ACC112 (cell line): ENCODE measurements at regions not wholly inside any gene's neighbourhood (a gene's known extent, or its start where the extent isn't known, plus 50 kb on each side); places are given as distances from the start of the nearest gene placed in this dataset.
A peak's percentile ranks its signal among the peaks of the same experiment; 100 is the strongest.

Experiments
- H2AFZ ChIP-seq: fragments of 200-600 bp; sonication (generic); one replicate; pipeline ENCODE4 v1.6.0; 2017; ENCODE audit warnings: antibody characterized with exemption, low read length; ENCODE audit not compliant: unreplicated experiment
- H3K27ac ChIP-seq: fragments of 200-600 bp; sonication (generic); 2 replicates; pipeline ENCODE4 v1.5.1; 2014; ENCODE audit warnings: low read depth, mild to moderate bottlenecking, antibody characterized with exemption, low read length, moderate library complexity
- H3K27me3 ChIP-seq: fragments of 200-600 bp; sonication (generic); 2 replicates; pipeline ENCODE4 v1.6.1; 2014; ENCODE audit warnings: mild to moderate bottlenecking, antibody characterized with exemption, low read length, moderate library complexity, mixed read lengths; ENCODE audit not compliant: insufficient read depth
- H3K36me3 ChIP-seq: fragments of 200-600 bp; sonication (generic); 2 replicates; pipeline ENCODE4 v1.6.1; 2016; ENCODE audit warnings: mild to moderate bottlenecking, antibody characterized with exemption, low read length, moderate library complexity, mixed read lengths; ENCODE audit not compliant: insufficient read depth
- H3K4me1 ChIP-seq: fragments of 200-600 bp; sonication (generic); one replicate; pipeline ENCODE4 v1.6.1; 2016; ENCODE audit warnings: low read length, mixed read lengths; ENCODE audit not compliant: insufficient read depth, unreplicated experiment, control insufficient read depth
- H3K4me3 ChIP-seq: fragments of 200-600 bp; sonication (generic); 2 replicates; pipeline ENCODE4 v1.5.1; 2014; ENCODE audit warnings: mild to moderate bottlenecking, low read depth, low read length
- H3K79me2 ChIP-seq: fragments of 200-600 bp; sonication (generic); one replicate; pipeline ENCODE4 v1.6.0; 2016; ENCODE audit warnings: low read length; ENCODE audit not compliant: control insufficient read depth, unreplicated experiment, insufficient read depth

DNA sequence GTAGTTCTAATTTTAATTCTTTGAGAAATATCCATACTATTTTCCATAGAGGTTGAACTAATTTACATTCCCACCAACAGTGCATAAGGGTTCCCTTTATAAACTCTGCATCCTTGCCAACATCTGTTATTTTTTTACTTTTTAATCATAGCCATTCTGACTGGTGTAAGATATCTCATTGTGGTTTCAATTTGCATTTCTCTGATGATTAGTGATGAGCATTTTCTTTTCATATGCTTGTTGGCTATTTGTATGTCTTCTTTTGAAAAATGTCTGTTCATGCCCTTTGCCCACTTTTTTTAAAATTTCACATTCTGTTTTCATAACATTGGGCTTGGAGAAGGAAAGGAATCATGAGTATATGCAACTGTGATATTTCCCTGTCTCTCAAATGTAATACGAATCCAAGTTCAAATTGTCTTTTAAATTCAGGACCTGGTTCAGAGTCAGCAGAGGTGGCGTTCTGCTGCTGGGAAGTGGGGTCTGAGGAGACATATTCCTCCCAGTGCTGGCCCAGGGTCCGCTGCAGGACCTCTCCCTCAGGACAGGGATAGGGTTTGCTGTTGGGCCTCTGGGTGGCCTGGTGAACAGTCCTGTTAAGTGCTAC lies 81.2 kb upstream of the ETV6 start:
- Histone ChIP-seq H3K4me3 (no peak overlapping the region), H3K27ac (no peak overlapping the region), H3K27me3 (no peaks in the 10 kb centered on the region), H3K4me1 (no peaks in the 10 kb centered on the region), H2AFZ (no peak overlapping the region), H3K79me2 (no peaks in the 10 kb centered on the region), H3K36me3 (no peaks in the 10 kb centered on the region)

DNA sequence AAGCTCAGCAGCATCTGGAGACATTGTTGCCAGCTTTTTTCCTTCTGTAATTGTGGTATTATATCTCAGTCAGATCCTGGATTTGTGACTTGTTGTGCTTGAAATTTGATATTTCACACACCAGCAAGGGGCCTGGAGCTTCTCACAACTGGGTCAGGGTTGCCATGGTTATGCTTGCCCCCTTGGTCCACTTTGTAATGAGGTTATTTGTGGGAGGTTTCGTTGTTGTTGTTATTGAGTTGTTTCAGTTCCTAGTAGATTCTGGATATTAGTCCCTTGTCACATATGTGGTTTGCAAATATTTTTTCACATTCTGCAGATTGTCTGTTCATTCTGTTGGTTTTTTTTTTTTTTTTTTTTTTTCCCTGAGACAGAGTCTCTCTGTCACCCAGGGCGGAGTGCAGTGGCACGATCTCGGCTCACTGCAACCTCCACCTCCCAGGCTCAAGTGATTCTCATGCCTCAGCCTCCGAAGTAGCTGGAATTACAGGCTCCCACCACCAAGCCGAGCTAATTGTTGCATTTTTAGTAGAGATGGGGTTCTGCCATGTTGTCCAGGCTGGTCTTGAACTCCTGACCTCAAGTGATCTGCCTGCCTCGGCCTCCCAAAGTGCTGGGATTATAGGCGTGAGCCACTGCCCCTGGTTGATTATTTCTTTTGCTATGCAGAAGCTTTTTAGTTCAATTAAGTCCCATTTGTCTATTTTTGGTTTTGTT lies 80.6 kb upstream of the ETV6 start:
- no peaks in the 10 kb centered on the region for H3K4me1 ChIP-seq
- H3K36me3 ChIP-seq: no peaks in the 10 kb centered on the region
- H2AFZ ChIP-seq: no peak overlapping the region
- no peaks in the 10 kb centered on the region for H3K27me3 ChIP-seq
- H3K27ac ChIP-seq: no peak overlapping the region
- H3K79me2 ChIP-seq: no peaks in the 10 kb centered on the region
- H3K4me3 ChIP-seq: no peak overlapping the region

DNA sequence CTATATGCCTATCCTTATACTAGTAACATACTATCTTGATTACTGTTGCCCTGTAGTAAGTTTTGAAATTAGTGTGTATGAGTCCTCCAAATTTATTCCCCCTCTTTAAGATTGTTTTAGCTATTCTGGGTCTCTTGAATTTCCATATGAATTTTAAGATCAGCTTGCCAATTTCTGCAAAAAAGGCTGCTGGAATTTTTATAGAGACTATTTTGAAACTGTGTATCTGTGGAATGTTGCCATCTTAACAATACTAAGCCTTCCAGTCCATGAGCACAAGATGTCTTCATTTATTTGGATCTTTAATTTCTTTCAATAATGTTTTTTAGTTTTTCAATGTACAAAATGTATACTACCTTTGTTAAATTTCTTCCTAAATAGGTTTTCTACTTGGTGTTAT lies 79.8 kb upstream of the ETV6 start:
- H3K4me3 ChIP-seq: no peak overlapping the region
- no peaks in the 10 kb centered on the region for H3K4me1 ChIP-seq
- no peaks in the 10 kb centered on the region for H3K36me3 ChIP-seq
- H3K79me2 ChIP-seq: no peaks in the 10 kb centered on the region
- H2AFZ ChIP-seq: no peak overlapping the region
- H3K27me3 ChIP-seq: no peaks in the 10 kb centered on the region
- H3K27ac ChIP-seq: no peak overlapping the region

DNA sequence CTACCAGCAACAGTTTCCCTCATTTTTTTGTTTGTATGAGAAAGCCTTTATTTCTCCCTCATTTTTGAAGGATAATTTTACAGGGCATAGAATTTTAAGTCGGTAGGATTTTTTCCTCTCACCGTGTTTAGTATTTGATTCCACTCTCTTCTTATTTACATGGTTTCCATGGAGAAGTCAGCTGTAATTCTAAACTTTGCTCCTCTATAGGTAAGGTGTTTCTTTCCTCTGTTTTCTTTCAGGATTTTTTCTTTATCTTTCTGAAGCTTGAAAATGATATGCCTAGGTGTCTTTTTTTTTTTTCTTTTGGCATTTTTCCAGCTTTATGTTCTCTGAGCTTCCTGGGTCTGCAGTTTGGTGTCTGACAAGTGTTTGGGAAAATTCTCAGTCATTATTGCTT lies 75.6 kb upstream of the ETV6 start:
- H2AFZ ChIP-seq: no peak overlapping the region
- no peaks in the 10 kb centered on the region for H3K79me2 ChIP-seq
- no peaks in the 10 kb centered on the region for H3K36me3 ChIP-seq
- peaks cover 7% of the 10 kb centered on the region for H3K4me1 ChIP-seq
- no peak overlapping the region for H3K4me3 ChIP-seq
- H3K27ac ChIP-seq: no peak overlapping the region
- no peaks in the 10 kb centered on the region for H3K27me3 ChIP-seq

DNA sequence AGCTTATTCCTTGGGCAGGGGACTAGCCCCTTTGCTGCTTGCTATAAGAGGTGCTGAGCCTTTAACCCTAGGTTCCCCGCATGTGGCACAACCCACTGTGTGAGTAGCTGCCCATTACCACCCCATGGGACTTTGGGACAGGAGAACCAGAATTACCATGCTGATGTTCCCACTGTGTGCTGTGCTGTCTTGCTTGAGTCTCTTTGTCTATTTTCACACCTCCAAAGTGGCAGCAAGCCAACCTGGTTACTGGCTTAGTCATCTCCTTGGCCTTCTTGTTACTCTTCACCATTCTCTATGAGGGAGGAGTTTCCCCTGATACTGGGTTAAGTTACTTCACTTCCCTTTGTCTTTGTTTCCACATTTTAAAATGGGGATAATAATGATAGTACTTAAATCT lies 73.4 kb upstream of the ETV6 start:
- Histone ChIP-seq H3K79me2 (no peaks in the 10 kb centered on the region), H3K4me1 (peaks cover 23% of the 10 kb centered on the region)

DNA sequence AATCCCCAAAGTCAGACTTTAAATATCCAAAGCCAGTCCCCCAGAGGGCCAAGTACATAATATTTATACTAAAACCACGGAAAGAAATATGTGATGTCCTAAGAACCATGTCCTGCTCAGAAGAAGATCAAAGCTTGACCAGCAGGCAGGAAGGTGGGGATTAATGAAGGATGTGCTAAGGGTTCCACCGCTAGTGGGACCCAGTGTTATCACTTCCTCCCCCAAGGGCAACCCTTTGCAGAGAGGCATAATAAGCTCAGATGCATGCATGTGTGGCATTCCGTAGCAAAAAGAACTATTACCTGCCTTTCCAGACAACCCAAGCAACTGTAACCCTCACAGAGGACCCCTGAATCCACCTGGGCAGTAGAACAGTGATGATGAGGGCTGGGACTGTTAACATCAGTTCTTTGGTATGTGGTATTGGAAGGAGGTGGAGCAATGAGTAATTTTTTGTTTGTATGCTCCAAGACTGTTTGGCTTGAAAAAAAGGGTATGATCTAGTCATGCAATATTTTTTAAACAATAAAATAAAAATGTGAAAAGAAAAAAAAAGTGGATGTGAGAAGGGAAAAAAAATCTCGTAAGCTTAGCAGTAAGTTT lies 71.7 kb upstream of the ETV6 start:
- Histone ChIP-seq H3K27me3 (peaks cover 7% of the 10 kb centered on the region), H3K79me2 (no peaks in the 10 kb centered on the region), H3K4me1 (peaks cover 23% of the 10 kb centered on the region), H3K36me3 (no peaks in the 10 kb centered on the region), H3K27ac (no peak overlapping the region), H2AFZ (no peak overlapping the region), H3K4me3 (no peak overlapping the region)

More for the DNA sequence above, 73.4 kb upstream of the ETV6 start:
- H3K27ac ChIP-seq: no peak overlapping the region
- H3K4me3 ChIP-seq: no peak overlapping the region
- no peaks in the 10 kb centered on the region for H3K27me3 ChIP-seq
- H2AFZ ChIP-seq: no peak overlapping the region
- no peaks in the 10 kb centered on the region for H3K36me3 ChIP-seq

DNA sequence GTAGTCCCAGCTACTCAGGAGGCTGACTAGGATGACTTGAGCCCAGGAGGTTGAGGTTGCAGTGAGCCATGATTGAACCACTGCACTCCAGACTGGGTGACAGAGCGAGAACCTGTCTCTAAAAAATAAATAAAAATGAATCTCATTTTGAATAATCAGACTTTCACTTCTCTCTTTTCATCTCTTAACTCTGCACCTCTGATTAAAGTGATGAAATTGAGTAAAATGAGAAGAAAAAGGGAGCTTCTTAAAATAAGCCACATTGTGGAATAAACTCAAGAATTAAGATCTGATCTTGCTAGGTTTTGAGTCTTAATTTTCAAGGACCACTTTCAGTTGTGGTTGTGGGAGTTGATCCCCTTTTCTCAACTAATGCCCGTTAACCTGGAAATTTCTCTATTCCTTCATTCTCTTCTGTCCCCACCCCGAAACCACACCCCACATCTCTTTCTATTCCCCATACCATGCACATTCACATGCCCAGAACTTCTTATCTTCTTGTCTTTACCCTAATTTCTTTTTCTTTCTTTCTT lies 70.9 kb upstream of the ETV6 start:
- no peak overlapping the region for H3K27ac ChIP-seq
- no peak overlapping the region for H3K4me3 ChIP-seq
- peaks cover 11% of the 10 kb centered on the region for H3K27me3 ChIP-seq
- H3K79me2 ChIP-seq: no peaks in the 10 kb centered on the region
- peaks cover 23% of the 10 kb centered on the region for H3K4me1 ChIP-seq
- no peaks in the 10 kb centered on the region for H3K36me3 ChIP-seq
- H2AFZ ChIP-seq: no peak overlapping the region

DNA sequence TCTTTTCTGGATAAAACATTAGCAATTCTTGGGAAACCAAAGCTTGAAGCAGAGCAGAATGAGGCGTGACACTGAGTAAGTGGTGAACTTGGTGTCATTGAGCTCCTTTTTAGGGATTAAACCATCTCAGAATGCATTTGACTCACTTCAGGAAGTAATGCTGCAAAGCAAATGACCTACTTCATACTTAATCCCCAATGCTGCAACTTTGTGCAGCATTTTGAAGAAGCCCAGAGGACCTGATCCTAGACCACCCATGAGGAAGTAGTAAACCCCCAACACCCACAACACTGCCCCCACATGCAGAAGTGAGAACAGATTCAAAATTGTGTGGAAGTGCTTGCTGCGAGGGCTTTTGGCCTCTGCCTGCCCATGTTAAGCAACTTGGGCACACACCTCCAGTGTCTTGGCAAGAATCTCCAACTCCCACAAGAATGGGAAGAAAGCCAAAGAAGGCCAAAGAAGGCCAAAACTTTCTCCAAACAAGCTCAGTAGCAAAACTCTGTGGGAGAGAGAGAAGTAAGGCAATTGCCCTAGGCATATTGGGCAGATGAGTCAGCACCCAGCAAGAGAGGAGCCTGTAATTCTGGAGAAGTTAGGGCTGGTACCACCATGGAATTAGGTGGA lies 69.2 kb upstream of the ETV6 start:
- H3K4me3 ChIP-seq: no peak overlapping the region
- H3K79me2 ChIP-seq: no peaks in the 10 kb centered on the region
- H2AFZ ChIP-seq: no peak overlapping the region
- peaks cover 16% of the 10 kb centered on the region for H3K27me3 ChIP-seq
- H3K36me3 ChIP-seq: no peaks in the 10 kb centered on the region
- H3K27ac ChIP-seq: peak overlapping the region; percentile 25
- peaks cover 23% of the 10 kb centered on the region for H3K4me1 ChIP-seq

DNA sequence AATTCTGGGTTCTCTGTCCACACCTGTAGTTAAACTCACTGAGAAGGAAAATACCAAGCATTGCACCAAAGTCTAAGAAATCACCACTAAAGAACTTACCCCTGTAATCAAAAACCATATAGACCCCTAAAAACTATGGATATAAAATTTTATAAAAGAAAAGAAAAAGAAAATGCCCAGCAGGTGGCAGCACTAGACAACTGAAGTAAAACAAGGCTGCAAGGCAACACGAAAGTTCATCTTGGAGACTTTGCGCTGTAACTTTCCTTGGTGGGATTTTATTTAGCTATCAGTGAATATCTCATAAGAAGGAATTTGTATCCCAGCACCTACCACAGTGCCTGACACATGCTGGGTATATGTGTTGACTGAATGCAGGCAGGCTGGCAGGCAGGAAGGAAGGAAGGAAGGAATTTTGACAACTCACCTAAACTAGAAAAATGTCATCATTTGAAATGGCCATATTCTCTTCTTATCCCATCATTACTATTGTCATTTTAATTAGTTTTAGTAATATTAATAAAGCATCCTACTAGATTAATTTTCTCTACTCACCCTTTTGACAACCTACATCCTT lies 68.2 kb upstream of the ETV6 start:
- H3K27me3 ChIP-seq: peaks cover 19% of the 10 kb centered on the region
- no peaks in the 10 kb centered on the region for H3K36me3 ChIP-seq
- peaks cover 20% of the 10 kb centered on the region for H3K4me1 ChIP-seq
- no peaks in the 10 kb centered on the region for H3K79me2 ChIP-seq
- H3K4me3 ChIP-seq: no peak overlapping the region
- H2AFZ ChIP-seq: no peak overlapping the region
- H3K27ac ChIP-seq: no peak overlapping the region

DNA sequence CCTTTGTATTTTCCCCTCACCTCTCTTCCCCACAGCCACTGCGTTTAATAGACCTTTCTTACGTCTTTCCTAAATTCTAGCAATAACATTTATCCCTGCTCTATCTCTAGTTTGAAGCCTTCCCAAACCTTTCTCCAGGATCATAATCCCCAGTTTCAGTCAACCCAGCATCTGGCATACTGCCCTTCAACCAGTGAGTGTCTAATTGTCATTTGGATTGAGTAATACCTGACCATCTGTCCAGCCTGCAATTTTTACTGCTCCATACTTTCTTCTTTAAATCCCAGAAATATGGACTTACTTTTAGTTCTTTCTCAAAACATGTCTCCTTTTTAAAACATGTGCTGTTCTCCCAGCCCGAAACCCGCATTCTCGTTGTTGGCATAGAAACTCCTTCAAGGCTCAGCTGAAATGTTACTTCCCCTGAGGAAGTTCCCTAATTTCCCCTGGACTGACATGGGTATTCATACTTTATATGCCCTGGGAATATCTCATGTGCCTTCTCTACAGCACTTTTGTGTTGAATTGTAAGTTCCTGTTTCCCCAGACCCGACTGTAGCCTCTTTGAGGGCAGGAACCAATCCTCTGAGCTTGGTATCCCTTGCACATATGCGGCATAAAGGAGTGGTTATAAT lies 65.1 kb upstream of the ETV6 start:
- H3K4me1 ChIP-seq: peaks cover 15% of the 10 kb centered on the region
- H3K27me3 ChIP-seq: peaks cover 24% of the 10 kb centered on the region
- no peak overlapping the region for H3K4me3 ChIP-seq
- H3K79me2 ChIP-seq: no peaks in the 10 kb centered on the region
- H3K27ac ChIP-seq: no peak overlapping the region
- H2AFZ ChIP-seq: no peak overlapping the region
- H3K36me3 ChIP-seq: no peaks in the 10 kb centered on the region
